BJ (cell line): ENCODE measurements at regions not wholly inside any gene's neighbourhood (a gene's known extent, or its start where the extent isn't known, plus 50 kb on each side); places are given as distances from the start of the nearest gene placed in this dataset.
"Not testable (repeated sequence)": the region's sequence is repeated elsewhere in the genome, so short reads cannot be mapped to it uniquely, and the experiment has no call there.

Source experiments
- CTCF ChIA-PET: fragments of 350-600 bp; formaldehyde crosslinking; extraction: SDS; loops from one replicate; lab custom pipeline; 2021; ENCODE audit warnings: antibody characterized with exemption, inconsistent platforms; lab: Yijun Ruan, JAX
- POLR2A ChIA-PET: fragments of 300-600 bp; sonication (Branson Sonifier 250); formaldehyde crosslinking; extraction: SDS; loops from one replicate; lab custom pipeline; 2021; ENCODE audit warnings: antibody characterized with exemption; lab: Charles Lee
- DNase-seq: peaks from one replicate; pipeline ENCODE4 v3.0.0-alpha.2; 2011; ENCODE audit warnings: low read depth
- H3K27me3 ChIP-seq: 2 replicates; pipeline ENCODE4 v1.6.0; 2011; ENCODE audit warnings: low read length; ENCODE audit not compliant: control insufficient read depth, insufficient read depth
- H3K36me3 ChIP-seq: 2 replicates; pipeline ENCODE4 v1.5.1; 2011; ENCODE audit warnings: low read length; ENCODE audit not compliant: control insufficient read depth, insufficient read depth
- H3K4me3 ChIP-seq: 2 replicates; pipeline ENCODE4 v1.5.1; 2011; ENCODE audit warnings: low read depth, mild to moderate bottlenecking, control low read depth, low read length
- TF ChIP-seq, protein P1 (sequence below): IDR thresholded peaks from 2 replicates; pipeline ENCODE4 v1.5.1; 2011; ENCODE audit warnings: low read depth, mild to moderate bottlenecking, control low read depth, inconsistent platforms, low read length, moderate library complexity; ENCODE audit not compliant: insufficient read depth

DNA sequence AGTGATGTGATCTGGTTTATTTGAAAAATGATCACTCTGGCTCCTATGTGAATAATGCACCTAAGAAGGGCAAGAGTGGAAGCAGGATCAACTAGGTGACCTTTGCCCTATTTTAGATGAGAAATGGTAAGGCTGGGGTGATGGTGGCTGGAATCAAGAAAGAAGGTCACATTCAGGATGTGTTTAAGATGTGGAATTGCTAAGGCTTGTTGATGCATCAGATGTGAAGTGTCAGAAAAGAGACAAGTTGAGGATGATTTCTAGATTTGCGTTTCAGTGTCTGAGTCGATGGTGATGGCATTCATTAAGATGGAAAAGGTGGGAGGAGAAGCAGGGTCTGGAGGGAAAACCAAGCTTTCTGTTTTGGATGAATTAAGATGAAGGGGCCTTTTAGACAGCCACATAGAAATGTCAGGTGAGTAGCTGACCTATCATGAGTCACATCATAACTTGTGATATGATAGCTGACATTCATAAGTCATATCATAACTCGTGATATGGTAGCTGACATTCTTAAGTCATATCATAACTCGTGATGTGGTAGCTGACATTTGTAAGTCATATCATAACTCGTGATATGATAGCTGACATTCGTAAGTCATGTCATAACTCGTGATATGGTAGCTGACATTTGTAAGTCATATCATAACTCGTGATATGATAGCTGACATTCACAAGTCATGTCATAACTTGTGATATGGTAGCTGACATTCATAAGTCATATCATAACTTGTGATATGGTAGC is 101.2 kb upstream of the SEC11C start:
- Histone ChIP-seq H3K27me3 (no peaks in the 10 kb centered on the region), H3K36me3 (no peaks in the 10 kb centered on the region), H3K4me3 (no peak overlapping the region)
- CTCF ChIA-PET: interaction anchor here (0.6 to 1.7 kb wide), 3 partner anchors 17 to 1060 kb away, joined by 3 to 4 read pairs (median 3); no protein-coding TSS in a partner anchor
- no peak for DNase-seq
- POLR2A ChIA-PET: no interaction called here
- TF ChIP-seq, protein P1, sequence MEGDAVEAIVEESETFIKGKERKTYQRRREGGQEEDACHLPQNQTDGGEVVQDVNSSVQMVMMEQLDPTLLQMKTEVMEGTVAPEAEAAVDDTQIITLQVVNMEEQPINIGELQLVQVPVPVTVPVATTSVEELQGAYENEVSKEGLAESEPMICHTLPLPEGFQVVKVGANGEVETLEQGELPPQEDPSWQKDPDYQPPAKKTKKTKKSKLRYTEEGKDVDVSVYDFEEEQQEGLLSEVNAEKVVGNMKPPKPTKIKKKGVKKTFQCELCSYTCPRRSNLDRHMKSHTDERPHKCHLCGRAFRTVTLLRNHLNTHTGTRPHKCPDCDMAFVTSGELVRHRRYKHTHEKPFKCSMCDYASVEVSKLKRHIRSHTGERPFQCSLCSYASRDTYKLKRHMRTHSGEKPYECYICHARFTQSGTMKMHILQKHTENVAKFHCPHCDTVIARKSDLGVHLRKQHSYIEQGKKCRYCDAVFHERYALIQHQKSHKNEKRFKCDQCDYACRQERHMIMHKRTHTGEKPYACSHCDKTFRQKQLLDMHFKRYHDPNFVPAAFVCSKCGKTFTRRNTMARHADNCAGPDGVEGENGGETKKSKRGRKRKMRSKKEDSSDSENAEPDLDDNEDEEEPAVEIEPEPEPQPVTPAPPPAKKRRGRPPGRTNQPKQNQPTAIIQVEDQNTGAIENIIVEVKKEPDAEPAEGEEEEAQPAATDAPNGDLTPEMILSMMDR: no peak

DNA sequence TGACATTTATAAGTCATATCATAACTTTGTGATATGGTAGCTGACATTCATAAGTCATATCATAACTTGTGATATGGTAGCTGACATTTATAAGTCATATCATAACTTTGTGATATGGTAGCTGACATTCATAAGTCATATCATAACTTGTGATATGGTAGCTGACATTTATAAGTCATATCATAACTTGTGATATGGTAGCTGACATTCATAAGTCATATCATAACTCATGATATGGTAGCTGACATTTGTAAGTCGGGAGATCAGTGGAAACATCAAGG is 100.7 kb upstream of the SEC11C start:
- CTCF ChIA-PET: interaction anchor here (0.6 to 1.7 kb wide), 3 partner anchors 18 to 1060 kb away, joined by 3 to 4 read pairs (median 3); no protein-coding TSS in a partner anchor
- H3K27me3 ChIP-seq, H3K4me3 ChIP-seq, H3K36me3 ChIP-seq, POLR2A ChIA-PET, DNase-seq: not testable (repeated sequence)

DNA sequence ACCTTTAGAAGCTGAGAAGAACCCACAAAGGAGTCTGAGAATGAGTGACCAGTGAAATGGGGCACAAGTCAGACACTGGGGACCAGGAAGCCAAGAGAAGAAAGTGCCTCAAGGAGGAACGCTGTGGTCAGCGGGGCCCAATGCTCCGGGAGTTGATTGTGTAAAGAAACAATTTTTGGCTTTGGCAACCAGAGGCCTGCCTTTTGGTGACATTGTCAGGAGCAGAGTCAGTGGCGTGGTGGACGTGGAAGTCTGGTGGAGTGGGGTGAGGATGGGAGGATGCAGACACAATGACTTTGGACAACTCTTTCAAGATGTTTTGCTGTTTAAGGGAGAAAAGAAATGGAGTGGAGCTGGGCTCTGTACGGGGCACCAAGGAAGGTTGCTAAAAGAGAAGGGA is 100.2 kb upstream of the SEC11C start:
- no peaks in the 10 kb centered on the region for H3K36me3 ChIP-seq
- TF ChIP-seq, protein P1: no peak
- no peak for DNase-seq
- no peak overlapping the region for H3K4me3 ChIP-seq
- H3K27me3 ChIP-seq: no peaks in the 10 kb centered on the region
- CTCF ChIA-PET: interaction anchor here (0.9 to 1.7 kb wide), 3 partner anchors 11 to 41 kb away, joined by 3 to 4 read pairs (median 4); no protein-coding TSS in a partner anchor
- POLR2A ChIA-PET: no interaction called here

DNA sequence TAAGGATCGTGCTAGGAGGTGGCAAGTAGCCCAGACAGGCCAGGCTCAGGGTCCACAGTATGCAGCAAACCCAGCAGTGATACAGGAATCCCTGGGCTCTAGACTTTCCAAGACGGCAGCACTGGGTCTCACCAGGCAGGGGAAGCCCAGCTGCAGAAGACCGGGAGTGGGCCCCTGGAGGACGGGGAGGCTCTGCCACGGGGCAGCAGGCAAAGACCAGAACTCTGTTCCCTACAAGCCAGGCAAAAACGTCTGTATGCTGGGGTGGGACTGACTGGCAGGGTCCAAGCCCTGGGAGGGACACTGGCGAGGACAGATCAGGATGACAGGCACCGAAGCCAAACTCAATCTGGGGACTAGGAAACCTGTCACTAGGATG is 98.9 kb upstream of the SEC11C start:
- Histone ChIP-seq H3K4me3 (no peak overlapping the region), H3K36me3 (no peaks in the 10 kb centered on the region), H3K27me3 (no peaks in the 10 kb centered on the region)
- DNase-seq: no peak
- TF ChIP-seq, protein P1: no peak
- POLR2A ChIA-PET: no interaction called here
- CTCF ChIA-PET: interaction anchor here (1.2 kb wide), 1 partner anchor 10 kb away, joined by 4 read pairs; no protein-coding TSS in a partner anchor

DNA sequence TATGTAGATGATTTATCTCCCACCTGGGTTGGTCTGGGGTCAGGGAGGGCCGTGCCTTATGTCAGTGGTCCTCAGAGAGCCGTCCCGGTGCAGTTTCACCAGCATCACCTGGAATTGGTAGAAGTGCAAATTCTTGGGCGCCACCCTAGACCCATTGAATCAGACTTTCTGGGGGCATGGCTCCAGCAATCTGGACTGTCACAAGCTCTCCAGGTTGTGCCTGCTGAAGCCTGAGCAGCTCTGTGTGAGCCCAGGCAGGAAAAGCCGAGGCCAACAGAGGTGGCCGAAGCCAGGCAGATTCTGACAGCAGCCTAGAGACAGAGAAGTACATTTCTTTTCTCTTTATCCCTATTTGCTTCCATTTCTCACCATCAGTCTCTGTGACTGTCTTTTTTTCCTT is 98.4 kb upstream of the SEC11C start:
- CTCF ChIA-PET: interaction anchor here (0.7 to 1.2 kb wide), 3 partner anchors 14 to 44 kb away, joined by 3 to 4 read pairs (median 4); no protein-coding TSS in a partner anchor
- Histone ChIP-seq H3K4me3 (no peak overlapping the region), H3K36me3 (no peaks in the 10 kb centered on the region), H3K27me3 (no peaks in the 10 kb centered on the region)
- TF ChIP-seq, protein P1: no peak
- no peak for DNase-seq
- POLR2A ChIA-PET: no interaction called here
